ENCODE measurements at regions not wholly inside any gene's neighbourhood (a gene's known extent, or its start where the extent isn't known, plus 50 kb on each side); places are given as distances from the start of the nearest gene placed in this dataset.
"Not testable (repeated sequence)": the region's sequence is repeated elsewhere in the genome, so short reads cannot be mapped to it uniquely, and the experiment has no call there.

DNA sequence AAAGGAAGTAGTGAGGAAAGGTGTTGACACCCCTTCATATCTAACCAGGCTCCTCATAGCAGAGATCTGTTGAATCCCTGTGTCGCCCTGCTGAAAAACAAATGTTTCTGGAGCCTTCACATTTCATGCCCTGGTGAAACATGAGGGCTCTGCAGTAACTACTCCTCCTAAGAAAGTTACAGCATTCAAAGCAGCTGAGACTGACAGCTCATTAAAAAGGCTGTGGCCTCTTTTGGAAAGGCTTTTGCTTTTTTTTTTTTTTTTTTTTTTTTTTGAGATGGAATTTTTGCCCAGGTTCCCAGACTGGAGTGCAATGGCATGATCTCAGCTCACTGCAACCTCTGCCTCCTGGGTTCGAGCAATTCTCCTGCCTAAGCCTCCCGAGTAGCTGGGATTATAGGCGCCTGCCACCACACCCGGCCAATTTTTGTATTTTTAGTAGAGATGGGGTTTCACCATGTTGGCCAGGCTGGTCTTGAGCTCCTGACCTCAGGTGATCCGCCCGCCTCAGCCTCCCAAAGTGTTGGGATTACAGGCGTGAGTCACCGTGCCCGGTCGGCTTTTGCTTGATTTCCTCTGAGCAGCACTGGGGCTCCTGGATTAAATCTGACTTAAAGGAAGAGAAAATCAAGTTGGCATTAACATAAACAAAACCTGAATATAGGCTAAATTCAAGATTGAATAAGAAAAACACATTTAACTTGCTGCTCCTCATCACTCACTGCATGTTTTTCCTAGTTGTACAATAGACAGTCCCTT, 112.9 kb downstream of the PCSK1 start:
- DNase-seq, result not testable (repeated sequence)

DNA sequence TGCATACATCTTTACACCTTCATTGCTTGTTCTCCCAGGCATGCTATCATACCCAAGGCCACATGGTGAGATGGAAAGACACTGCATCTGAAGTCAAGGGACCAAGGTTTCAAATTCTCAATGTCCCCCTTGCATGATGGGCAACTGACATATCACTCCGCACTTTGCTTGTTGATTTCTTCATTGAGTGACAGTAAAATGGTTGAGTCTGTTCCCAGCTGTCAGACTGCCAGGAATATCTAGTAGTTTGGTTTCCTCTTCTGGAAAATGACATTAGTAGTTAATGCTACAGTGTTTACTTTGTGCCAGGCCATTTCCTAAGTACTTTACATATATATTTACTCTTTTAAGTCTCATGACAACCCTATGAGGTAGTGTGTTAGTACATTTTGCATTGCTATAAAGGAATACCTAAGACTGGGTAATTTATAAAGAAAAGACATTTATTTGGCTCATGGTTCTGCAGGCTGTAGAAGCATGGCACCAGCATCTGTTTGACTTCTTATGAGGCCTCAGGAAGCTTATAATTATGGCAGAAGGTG, 114.4 kb downstream of the PCSK1 start:
- DNase-seq, result no peak

DNA sequence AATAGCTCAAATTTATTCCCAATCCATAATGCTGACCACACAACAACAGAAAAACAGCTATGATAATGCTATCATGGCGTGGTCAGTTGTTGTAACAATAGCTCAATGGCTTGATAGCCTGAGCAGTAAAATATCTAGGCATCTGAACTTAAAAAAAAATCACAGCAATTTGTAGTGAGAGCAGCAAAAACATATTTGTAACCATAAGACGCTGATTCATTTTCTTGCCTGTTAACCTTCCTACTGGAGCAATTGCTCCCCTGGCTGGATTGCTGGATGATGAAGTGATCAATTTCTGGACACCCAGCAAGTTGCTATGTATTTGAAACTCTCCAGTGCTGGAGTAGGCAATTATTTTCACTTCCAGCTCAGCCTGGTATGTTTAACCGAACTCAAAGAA, 115.1 kb downstream of the PCSK1 start:
- no peak for DNase-seq

DNA sequence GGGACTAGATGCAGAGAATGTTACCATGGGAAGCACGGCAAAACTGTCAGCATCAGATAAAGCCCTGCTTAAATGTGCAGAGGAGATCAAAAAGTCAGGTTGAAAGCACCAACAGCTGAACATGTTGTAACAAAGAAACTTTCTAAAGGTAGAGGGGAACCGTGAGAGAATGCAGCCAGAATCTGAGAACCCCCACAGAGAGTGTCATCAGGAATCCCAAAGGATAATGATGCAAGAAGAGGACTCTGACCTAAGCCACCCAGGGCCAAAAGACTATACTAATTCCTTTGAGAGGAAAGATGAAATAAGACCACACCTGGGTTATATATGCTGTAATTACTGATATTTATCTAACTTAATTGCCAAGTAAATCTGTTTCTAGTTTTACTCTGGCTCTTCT, 116.6 kb downstream of the PCSK1 start:
- no peak for DNase-seq

DNA sequence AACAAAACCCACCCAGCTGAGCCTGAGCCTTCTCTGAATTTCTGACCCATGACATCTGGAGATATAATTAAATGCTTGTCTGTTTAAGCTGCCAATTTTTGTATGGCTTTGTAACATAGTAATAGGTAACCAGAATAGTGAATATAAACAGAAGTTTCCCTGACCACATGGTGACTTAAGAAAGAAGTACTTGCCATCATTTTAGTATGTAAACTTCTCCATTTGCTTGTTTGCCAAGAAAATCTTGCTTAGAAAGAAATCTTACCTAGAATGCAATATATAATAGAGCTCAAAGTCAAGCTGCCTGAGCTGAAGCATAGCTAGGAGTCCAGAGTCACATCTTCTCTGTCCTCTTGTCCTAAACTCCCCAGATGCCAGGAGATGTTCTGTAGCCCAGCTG, 117.0 kb downstream of the PCSK1 start:
- DNase-seq, result no peak

DNA sequence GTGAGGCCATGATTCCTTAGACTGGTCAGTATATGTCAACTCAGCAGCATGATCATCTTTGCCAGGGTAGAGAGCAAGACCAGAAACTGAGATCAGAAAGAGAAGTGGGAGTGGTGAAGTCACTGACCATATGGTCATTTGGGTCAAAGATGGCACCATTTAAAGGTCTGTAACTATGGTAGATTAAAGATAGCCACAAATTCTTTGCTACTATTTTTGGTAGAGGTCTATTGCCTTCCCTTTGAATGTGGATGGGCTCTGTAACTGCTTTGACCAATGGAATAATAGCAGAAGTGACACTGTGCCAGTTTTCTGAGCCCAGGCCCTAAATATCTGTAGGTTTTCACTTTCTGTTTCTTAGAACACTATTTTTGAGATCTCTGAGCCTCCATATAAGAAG, 117.6 kb downstream of the PCSK1 start:
- DNase-seq, result no peak

DNA sequence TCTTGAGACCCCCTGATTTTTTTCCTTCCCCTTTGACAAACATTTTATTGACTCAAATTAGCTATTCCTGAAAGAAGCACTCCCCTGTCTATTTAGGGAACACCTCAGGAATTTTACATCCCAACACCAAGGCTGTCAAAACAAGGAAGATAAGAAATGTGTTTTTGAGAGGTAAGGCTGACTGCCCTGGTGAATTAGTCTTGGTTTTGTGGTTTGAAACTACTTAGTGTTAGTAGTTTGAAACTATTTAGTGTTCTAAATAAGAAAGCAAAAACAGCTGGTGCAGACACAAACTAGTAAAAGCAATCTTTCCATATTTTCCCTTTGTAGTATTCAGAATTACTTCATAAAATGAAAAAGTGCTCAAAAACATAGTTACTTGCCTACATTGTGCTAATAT, 120.7 kb downstream of the PCSK1 start:
- DNase-seq, result no peak

DNA sequence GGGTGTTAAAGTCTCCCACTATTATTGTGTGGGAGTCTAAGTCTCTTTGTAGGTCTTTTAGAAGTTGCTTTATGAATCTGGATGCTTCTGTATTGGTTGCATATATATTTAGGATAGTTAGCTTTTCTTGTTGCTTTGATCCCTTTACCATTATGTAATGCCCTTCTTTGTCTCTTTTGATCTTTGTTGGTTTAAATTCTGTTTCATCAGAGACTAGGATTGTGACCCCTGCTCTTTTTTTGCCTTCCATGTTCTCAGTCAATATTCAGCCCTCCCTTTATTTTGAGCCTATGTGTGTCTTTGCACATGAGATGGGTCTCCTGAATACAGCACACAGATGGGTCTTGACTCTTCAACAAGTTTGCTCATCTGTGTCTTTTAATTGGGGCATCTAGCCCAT, 126.0 kb downstream of the PCSK1 start:
- DNase-seq, result not testable (repeated sequence)

DNA sequence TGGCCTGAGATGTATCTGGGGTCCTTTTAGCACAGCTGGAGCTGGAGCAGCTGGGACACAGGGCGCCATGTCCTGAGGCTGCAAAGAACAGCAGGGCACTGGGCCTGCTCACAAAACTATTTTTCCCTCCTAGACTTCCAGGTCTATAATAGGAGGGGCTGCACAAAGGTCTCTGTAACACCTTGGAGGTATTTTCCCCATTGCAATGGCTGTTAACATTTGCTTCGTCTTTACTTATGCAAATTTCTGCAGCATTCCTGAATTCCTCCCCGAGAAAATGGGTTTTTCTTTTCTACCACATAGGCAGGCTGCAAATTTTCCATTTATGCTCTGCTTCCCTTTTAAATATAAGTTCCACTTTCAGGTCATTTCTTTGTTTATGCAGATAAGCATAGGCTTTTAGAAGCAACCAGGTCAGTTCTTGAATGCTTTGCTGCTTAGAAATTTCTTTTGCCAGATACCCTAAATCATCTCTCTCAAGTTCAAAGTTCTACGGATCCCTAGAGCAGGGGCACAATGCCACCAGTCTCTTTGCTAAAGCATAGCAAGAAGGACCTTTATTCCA, 130.8 kb downstream of the PCSK1 start:
- no peak for DNase-seq

DNA sequence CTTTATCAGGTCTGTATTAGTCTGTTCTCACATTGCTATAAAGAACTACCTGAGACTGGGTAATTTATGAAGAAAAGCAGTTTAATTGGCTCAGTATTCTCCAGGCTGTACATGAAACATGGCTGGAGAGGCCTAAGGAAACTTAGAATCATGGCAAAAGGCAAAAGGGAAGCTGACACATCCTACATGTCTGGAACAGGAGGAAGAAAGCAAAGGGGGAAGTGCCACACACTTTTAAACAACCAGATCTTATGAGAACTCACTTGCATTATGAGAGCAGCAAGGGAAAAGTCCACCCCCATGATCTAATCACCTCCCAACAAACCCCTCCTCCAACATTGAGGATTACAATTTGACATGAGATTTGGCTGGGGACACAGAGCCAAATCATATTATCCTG, 132.1 kb downstream of the PCSK1 start:
- DNase-seq, result no peak

DNA sequence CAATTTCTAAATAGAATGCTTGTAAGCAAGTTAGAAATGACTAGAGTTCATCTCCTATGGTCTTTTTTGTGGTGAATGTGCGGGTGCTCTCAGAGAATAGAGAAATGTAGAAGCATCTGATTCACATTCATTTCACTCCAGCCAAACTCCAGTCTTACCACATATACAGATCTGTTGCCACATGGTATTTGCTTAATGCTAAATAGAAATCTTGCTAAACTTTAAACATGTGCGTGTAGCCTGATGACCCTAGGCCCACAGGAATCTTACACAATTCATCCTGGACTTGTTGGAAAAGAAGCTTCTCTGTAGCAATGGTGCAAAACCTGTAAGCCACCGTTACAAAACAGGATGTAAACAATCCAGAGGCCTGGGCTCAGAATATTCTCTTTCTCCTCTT, 135.2 kb downstream of the PCSK1 start:
- no peak for DNase-seq

DNA sequence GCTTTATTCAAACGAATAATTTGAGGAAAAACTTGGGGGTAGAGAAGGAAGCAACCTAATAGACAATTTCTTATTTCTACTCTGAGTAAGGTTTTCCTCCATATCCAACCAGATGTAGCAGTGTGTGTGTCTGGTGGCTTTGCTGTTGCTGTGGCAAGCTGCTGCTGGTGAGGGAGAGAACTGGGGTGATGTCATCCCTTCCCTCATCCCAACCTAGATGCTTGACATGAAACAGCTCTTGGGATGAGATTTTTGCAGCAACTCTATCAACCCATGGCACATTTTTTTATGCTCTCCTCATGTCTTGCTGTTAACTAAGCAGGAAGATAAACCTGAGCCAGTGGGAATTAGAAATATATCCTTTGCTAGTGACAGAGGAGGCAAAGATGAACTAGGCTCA, 135.8 kb downstream of the PCSK1 start:
- no peak for DNase-seq

DNA sequence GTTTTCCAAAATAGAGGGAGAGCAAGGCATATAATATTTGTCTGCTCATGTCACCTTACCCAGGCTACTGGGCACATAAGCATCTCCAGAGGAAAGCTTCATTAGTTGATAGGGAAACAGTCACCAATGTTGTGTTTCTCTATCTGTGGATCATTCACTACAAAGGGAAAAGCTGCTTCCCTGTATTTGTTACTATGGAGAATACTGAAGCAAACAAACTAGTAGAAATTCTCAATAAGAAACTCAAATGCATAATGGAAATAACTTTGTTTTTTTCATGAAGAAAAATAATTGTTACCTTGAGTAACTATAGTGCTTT, 138.2 kb downstream of the PCSK1 start:
- no peak for DNase-seq

DNA sequence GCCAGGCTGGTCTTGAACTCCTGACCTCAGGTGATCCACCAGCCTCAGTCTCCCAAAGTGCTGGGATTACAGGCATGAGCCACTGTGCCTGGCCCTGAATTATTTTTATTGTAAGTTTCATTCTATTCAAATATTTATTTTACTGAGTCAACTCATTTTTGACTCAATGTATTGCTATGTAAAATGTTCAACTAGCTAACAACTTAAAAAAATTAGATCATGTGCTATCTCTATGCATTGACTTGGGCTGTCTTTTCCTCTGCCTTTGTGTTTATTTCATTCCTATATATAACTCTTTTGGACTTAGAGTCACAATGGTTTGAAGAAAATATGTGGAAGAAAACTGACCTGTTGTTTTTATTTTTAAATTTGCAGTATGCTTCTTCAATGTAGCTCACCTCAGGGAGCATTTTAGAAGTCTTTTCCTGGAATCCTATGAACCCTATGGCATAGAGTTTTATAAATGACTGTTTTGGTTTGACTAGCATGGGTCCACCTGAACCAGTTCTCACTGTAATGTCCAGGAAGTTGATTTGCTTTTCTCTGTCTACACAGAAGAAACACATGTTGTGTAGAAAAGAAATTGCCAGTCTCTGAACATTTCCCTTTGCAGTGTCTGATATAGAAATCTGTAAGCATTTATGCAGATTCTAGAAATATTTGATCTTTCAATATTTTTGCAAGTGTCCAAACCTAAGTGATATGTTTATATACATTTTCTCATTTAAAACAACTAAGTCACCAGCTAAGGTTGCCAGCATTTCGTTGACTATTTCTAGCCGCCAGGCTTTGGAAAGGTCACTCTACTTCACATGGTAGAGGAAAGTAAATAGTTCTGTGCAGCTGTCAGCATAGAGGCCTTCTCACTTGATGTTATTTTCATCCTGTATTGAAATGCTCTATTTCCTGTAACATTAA, 138.8 kb downstream of the PCSK1 start:
- no peak for DNase-seq

DNA sequence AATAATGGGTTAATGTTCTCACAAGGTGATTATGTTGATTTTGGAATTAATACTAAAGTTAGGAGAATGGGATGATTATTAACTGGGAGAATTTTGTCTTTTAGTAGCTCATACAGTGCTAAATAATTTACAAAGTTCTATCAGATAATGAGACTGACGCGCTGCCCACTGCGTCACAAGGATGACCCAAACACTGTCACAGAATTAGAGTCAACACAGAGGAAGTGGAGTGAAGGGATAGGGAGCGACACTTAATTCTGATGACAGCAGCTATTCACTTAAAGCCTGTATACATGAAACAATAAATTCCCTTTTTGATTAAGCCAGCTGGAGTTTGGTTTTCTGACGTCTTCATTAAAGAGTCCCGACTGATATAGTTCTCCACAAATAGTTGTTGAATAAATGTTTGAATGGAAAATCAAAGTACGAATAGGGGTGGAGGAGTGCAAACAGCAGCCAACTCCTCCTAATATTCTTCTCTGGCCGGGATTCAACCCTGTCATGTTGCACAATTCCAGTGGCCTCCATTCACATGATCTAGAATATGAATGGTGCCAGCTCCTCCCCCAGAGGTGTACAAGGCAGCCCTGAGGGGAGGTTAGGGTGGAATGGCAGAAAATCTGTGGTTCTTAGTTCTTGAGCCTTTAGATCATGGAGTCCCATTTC, 140.3 kb downstream of the PCSK1 start:
- DNase-seq, result no peak

DNA sequence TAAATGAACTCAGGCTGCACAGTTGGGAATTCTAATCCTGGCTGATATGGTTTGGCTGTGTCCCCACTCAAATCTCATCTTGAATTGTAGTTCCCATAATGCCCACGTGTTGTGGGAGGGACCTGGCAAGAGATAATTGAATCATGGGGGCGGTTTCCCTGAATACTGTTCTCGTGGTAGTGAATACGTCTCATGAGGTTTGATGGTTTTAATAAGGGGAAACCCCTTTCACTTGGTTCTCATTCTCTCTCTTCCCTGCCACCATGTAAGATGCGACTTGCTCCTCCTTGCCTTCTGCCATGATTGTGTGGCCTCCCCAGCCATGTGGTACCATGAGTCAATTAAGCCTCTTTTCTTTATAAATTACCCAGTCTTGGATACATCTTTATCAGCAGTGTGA, 143.8 kb downstream of the PCSK1 start:
- DNase-seq, result not testable (repeated sequence)

DNA sequence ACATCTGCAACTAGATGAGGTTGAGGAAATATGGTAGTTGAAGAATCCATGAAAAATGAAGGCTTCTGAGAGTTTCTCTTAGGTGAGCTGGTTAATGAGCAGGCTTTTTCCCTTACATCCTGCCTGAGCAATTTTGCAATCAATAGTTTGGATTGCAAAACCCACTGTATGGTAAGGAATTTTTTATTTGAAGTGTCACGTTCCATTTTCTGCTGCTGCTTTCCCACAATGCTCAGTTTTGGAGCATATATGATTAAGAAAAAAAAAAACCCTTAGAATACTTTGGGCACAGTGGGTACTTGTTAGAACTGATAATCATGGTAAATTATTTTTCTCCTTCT, 144.2 kb downstream of the PCSK1 start:
- DNase-seq, result no peak

DNA sequence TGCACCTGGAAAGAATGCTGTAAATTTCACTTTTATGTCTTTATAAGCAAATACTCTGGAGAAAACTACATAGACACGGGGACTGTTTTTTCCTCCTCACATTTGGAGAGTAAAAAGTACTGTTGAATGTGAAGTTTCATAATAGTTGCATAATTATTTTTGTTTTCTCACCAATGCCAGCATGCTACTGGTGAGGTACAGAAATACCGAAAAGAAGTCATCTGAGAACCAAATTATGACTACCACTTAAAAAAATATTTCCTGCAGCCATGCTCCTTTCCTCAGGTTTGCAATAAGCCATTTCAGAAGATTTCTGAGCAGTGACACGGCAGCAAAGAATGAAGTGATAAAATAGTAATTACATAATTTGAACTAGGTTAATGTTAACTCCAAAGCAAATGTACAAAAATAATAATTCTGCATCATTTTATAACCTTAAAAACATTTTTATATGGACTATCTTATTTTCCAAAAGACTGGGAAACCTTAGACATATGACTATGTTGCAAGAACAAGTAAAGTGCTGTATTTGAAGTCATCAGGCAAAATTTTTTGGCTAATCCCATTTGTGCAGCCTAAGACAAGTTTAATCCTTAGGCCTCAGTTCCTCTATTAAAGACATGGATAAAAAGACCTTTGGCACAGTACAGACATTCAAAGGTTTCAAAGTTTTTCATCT, 144.7 kb downstream of the PCSK1 start:
- no peak for DNase-seq

DNA sequence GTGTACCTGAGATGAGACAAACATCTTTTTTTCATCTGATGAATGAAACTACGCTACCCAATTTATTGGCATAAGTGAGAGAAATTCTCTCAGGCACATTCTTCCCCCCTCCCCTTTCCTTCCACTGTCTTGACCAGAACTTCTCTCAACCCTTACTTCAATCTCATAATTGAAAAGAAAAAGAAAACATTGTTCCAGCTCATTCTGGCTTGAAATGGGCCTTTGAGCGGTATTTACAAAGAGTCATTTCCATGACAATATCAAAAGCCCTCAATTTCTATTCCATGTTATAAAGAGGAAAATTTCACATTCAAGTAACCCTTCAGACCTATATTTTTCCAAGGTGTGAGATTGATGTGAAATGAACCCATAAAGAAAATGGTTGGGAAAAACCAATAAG, 145.9 kb downstream of the PCSK1 start:
- DNase-seq, result no peak

DNA sequence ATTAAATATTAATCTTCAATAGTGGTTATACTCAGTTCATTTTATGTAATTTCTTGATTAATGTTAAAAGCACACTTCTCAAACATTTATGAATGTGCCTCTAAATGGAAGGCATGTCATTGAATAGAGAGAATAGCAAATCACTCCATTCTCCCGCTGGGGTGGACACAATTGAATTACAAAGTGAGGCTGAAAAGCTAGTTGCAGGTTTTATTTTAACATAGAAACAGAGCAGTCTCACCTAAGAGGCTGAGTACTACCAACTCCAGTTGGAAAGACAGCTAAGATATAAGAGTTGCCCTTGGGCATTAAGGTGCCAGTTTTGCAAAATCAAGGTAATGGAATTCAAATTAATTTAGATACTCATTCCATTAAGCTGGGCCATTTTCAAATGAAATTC, 147.2 kb downstream of the PCSK1 start:
- no peak for DNase-seq

DNA sequence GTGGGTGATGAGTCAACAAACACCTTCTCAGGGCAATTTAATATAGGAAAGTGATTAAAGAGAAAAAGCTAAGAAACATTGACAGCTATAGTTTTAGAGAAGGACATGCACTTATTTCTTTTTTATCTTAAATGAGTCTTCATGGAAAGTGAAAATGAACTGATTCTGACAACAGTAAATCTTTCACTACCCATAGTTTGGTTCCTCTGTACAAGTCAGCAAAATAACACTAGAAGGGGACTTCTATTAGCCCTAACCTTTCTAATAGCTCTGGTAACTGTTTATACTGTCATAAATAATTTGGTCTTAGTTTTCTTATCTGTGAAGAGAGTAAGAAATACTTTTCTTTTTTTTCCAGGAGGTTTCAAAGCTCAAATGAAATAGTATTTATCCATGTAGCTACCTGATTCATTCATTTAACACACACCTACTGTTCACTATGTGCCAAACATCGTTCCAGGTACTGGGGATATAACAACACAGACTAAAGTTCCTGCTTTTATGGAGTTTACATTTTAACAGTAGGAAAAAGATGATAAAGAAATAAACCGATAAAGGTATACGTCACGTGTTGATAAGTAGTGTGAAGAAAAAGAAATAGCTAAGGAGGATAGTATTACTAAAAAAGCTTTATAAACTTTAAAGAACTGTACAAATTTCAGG, 148.2 kb downstream of the PCSK1 start:
- DNase-seq, result no peak

DNA sequence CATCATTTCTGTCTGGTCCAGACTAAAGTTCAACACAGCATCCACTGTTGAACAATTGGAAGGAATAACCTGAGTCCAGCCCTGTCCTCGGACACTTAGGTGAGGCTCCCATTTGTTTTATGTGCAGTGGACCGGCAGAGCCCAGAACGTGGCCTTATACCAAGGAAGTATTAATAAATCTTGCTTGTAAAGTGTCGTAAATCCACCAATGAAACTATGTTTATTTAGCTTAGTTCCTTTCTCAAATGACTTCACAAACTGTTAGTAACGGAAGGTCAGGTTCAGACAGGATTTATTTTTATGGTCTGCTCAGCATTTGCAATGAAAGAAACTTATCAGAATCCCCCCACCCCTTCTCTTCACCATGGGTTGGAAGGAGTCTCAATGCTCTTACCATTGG, 149.5 kb downstream of the PCSK1 start:
- no peak for DNase-seq

Data from activated CD4-positive, alpha-beta T cell treated with anti-CD3 and anti-CD28 coated beads for 1 hour (primary cell).